ENCODE measurements at regions not wholly inside any gene's neighbourhood (a gene's known extent, or its start where the extent isn't known, plus 50 kb on each side); places are given as distances from the start of the nearest gene placed in this dataset.

DNA sequence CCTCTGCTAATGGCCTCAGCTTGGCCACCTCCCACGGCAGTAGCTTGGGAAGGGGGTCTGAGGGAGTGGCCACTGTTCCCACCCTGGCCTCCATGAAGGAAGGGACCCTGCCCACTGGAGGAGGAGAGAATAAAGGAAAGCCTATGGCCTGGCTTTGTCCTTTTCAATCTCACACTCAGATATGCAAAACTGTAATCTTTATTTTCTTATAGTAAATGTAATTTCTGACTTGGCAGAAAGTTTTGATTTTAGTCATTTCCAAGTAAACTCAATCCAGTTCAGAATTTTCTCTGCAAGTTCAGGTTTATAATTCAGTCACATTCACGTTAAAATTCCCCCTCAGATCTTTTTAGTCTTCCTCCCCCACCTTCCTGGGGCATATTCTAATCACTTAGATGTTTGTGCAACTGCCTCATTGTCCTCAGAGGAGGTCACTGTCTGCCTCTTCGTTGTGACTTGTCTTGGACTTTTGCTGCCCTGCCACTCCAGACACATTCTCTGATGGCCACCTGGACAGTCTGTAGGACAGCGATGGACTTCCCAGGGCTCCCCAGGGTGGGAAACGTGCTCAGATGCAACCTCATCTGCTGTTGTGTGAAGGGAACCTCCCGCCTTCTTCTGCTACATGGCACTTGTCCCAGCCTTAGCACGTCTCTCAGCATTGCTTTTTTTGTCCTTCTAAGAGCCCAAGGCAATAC lies 222.8 kb upstream of the TBL1XR1 start:
- Histone ChIP-seq H3K9me3 (no peaks in the 10 kb centered on the region), H3K27ac (no peak overlapping the region), H3K27me3 (replicated peaks in 1 of 7) (no peaks in the 10 kb centered on the region), H3K4me3 (no peak overlapping the region), H3K4me1 (peaks cover 0 to 6% (median 0%) of the 10 kb centered on the region in 6 donors), H3K36me3 (no peaks in the 10 kb centered on the region)
- TF ChIP-seq POLR2AphosphoS5 (IDR thresholded peaks at IDR 0.05) (no peak), POLR2A (IDR thresholded peaks at IDR 0.05) (no peak)
- TF ChIP-seq, protein P1, sequence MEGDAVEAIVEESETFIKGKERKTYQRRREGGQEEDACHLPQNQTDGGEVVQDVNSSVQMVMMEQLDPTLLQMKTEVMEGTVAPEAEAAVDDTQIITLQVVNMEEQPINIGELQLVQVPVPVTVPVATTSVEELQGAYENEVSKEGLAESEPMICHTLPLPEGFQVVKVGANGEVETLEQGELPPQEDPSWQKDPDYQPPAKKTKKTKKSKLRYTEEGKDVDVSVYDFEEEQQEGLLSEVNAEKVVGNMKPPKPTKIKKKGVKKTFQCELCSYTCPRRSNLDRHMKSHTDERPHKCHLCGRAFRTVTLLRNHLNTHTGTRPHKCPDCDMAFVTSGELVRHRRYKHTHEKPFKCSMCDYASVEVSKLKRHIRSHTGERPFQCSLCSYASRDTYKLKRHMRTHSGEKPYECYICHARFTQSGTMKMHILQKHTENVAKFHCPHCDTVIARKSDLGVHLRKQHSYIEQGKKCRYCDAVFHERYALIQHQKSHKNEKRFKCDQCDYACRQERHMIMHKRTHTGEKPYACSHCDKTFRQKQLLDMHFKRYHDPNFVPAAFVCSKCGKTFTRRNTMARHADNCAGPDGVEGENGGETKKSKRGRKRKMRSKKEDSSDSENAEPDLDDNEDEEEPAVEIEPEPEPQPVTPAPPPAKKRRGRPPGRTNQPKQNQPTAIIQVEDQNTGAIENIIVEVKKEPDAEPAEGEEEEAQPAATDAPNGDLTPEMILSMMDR (IDR thresholded peaks at IDR 0.05 in 8 of 11, conservative IDR thresholded peaks at IDR 0.05 in 3 of 11): no peak
- 62 to 77% (median 67%) methylated on average over 7 of the region's 7 CpGs for WGBS, 5 donors
- intact Hi-C loops (cut with DNase I; ENCODE audit: low total_unique reads): no loop called here
- no peak for DNase-seq

DNA sequence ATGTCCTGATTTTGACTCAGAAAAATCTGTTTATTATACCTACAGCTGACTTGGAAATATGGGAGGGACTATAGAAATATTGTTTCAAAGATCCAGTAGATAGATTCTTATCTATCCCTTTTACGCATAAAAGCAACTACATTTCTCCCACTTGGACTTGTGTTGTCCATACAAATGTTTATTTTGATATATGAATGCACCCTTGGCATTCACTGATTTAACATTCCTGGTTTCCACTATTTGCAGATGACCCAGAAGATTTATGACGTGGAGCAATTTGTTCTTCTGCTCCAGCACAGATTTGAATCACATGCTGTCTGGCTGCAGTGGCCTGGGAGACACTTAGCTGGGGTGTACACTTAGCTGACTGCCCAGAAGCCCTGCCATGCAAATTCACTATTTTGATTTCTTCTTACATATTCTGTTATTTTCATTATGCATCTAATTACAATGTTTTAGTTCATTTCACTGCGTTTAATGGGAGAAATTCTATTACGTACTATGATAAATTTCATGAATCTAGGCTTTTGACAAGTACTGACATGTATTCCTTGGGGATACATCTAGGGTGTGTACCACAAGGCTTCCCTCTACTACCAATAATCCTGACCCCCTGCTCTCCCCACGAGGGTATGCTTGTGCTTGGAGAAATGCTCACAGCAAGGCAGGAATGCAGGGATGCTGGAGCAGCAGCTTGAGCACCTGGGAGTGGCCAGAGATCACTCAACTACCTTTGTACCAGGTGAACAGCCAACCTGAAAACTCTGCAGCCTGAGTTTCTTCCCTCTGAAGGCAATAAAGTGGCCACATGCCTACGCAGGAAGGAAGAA lies 223.6 kb upstream of the TBL1XR1 start:
- DNase-seq: no peak
- Histone ChIP-seq H3K4me1 (peaks cover 0 to 8% (median 0%) of the 10 kb centered on the region in 6 donors), H3K27me3 (replicated peaks in 1 of 7) (no peaks in the 10 kb centered on the region), H3K9me3 (no peaks in the 10 kb centered on the region), H3K36me3 (no peaks in the 10 kb centered on the region), H3K4me3 (no peak overlapping the region), H3K27ac (no peak overlapping the region)
- TF ChIP-seq POLR2A (IDR thresholded peaks at IDR 0.05) (no peak), POLR2AphosphoS5 (IDR thresholded peaks at IDR 0.05) (no peak)
- TF ChIP-seq, protein P1 (IDR thresholded peaks at IDR 0.05 in 8 of 11, conservative IDR thresholded peaks at IDR 0.05 in 3 of 11): no peak
- intact Hi-C loops (cut with DNase I; ENCODE audit: low total_unique reads): no loop called here
- 70 to 91% (median 81%) methylated on average over 5 to 6 of the region's 6 CpGs for WGBS, 5 donors

DNA sequence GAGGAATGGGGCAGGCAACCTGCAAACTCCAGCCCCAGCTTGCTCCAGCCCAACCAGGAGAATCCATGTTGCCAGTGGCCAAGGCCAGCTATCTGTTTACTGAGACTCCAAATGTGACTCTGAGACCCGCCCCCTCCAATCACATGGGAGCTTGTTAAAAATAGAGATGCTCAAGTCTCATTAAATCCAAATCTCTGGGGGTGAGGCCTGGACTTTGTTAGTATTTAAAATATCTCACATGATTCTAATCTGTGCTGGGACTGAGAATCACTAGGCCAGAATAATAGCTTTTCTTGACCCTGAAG lies 224.2 kb upstream of the TBL1XR1 start:
- H3K4me1 ChIP-seq: peaks cover 0 to 13% (median 3%) of the 10 kb centered on the region in 6 donors
- intact Hi-C loops (cut with DNase I; ENCODE audit: low total_unique reads): no loop called here
- DNase-seq: no peak
- no peak overlapping the region for H3K27ac ChIP-seq
- WGBS, 5 donors: 93 to 100% (median 97%) methylated on average over 1 of the region's 1 CpG
- H3K36me3 ChIP-seq: no peaks in the 10 kb centered on the region
- H3K4me3 ChIP-seq: no peak overlapping the region
- H3K9me3 ChIP-seq: no peaks in the 10 kb centered on the region
- TF ChIP-seq POLR2A (IDR thresholded peaks at IDR 0.05): no peak
- no peak for TF ChIP-seq POLR2AphosphoS5 (IDR thresholded peaks at IDR 0.05)
- TF ChIP-seq, protein P1 (IDR thresholded peaks at IDR 0.05 in 8 of 11, conservative IDR thresholded peaks at IDR 0.05 in 3 of 11): no peak
- H3K27me3 ChIP-seq (replicated peaks in 1 of 7): no peaks in the 10 kb centered on the region

DNA sequence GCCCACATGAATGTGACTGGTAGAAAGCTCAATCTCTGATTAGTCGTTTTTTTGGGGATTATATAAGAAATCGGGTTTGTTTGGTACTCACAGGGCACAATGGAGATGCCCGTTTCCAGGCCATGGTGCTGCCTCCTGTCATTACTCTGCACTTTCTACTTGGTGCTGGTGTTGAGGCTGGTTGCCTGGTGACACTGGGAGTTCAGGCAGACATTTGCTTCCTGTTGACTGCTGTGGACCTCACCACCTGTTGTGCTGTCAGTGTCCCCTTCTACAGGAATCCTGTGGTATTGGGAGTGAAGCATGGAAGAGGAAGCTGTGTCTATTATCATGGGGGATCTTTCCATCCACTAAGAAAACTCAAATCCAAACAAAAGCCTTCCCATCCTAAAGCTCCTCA lies 227.2 kb upstream of the TBL1XR1 start:
- Histone ChIP-seq H3K4me3 (no peak overlapping the region), H3K36me3 (no peaks in the 10 kb centered on the region), H3K4me1 (peaks cover 0 to 40% (median 11%) of the 10 kb centered on the region in 6 donors), H3K27me3 (replicated peaks in 1 of 7) (no peaks in the 10 kb centered on the region), H3K27ac (peak overlapping the region in 1 of 8 donors; percentile 39), H3K9me3 (no peaks in the 10 kb centered on the region)
- 73 to 88% (median 79%) methylated on average over 3 of the region's 3 CpGs for WGBS, 5 donors
- no peak for DNase-seq
- intact Hi-C loops (cut with DNase I; ENCODE audit: low total_unique reads): no loop called here
- no peak for TF ChIP-seq POLR2A (IDR thresholded peaks at IDR 0.05)
- TF ChIP-seq POLR2AphosphoS5 (IDR thresholded peaks at IDR 0.05): no peak
- TF ChIP-seq, protein P1 (IDR thresholded peaks at IDR 0.05 in 8 of 11, conservative IDR thresholded peaks at IDR 0.05 in 3 of 11): no peak

Measured in spleen (tissue), 11 donors.